HepG2 (cell line): ENCODE measurements at regions not wholly inside any gene's neighbourhood (a gene's known extent, or its start where the extent isn't known, plus 50 kb on each side); places are given as distances from the start of the nearest gene placed in this dataset.

Source experiments
- ATAC-seq: fragments of 200-7000 bp; cut with Tn5 transposase; 3 replicates; pipeline ENCODE4 v1.9.1; 2020; ENCODE audit warnings: mild to moderate bottlenecking, moderate library complexity
- BruUV-seq: library from RNA; stranded (reverse); fragments of 400-500 nt; replicated peaks from 2 replicates; lab custom pipeline; 2021; lab: Mats Ljungman, UMichigan
- CTCF ChIA-PET: fragments of 300-600 bp; formaldehyde crosslinking; extraction: SDS; loops from one replicate; lab custom pipeline; 2021; ENCODE audit warnings: low total read pairs, inconsistent platforms, low intra/inter-chr PET ratio; lab: Yijun Ruan, JAX
- POLR2A ChIA-PET: fragments of 350-600 bp; sonication (Branson Sonifier 250); formaldehyde crosslinking; loops from one replicate; lab custom pipeline; 2020; ENCODE audit warnings: antibody characterized with exemption, inconsistent platforms; lab: Yijun Ruan, JAX
- DNase-seq: peaks from one replicate; pipeline ENCODE4 v3.0.0-alpha.2; 2015; ENCODE audit warnings: low spot score
- FAIRE-seq: peaks from 3 replicates; lab custom pipeline; 2011; peaks lifted over from hg19 to GRCh38; lab: Jason Lieb, UNC
- H2AFZ ChIP-seq: one replicate; pipeline ENCODE4 v1.6.1; 2011; ENCODE audit warnings: low read length, inconsistent platforms
- H3K27ac ChIP-seq: fragments of 300-600 bp; 3 replicates; pipeline ENCODE4 v1.8.0; 2011; ENCODE audit warnings: mixed run types, mild to moderate bottlenecking, mixed read lengths, low read length, inconsistent platforms; ENCODE audit not compliant: insufficient read depth; ENCODE audit errors: extremely low read length
- H3K27me3 ChIP-seq, 2 experiments: fragments of 200-600 bp in 1 of 2; 2 replicates in 1 of 2; 3 replicates in 1 of 2; pipeline versions ENCODE4 v1.6.0 to v1.8.0; 2011; ENCODE audit warnings: low read length in 2 of 2, mild to moderate bottlenecking in 2 of 2, moderate library complexity in 2 of 2, inconsistent platforms in 1 of 2; ENCODE audit not compliant: insufficient read depth in 2 of 2, control insufficient read depth in 1 of 2
- H3K36me3 ChIP-seq, 2 experiments: fragments of 200-600 bp in 1 of 2; replicated peaks in 1 of 2; 2 replicates in 1 of 2; 3 replicates in 1 of 2; pipeline versions ENCODE4 v1.5.1 to v1.8.0; 2011; ENCODE audit warnings: low read length in 2 of 2, inconsistent platforms in 1 of 2; ENCODE audit not compliant: insufficient read depth in 2 of 2, control insufficient read depth in 1 of 2
- H3K4me1 ChIP-seq: 2 replicates; pipeline ENCODE4 v1.5.1; 2012; ENCODE audit warnings: low read length, inconsistent platforms; ENCODE audit not compliant: insufficient read depth
- H3K4me2 ChIP-seq: 2 replicates; pipeline ENCODE4 v1.6.0; 2011; ENCODE audit warnings: low read depth, low read length, inconsistent platforms
- H3K4me3 ChIP-seq, 3 experiments: fragments of 200-600 bp in 1 of 3; sonication (generic), shearing (Covaris generic) in 1 of 3; replicated peaks in 1 of 3; 2 replicates each; pipeline ENCODE4 v1.5.1; 2011 to 2016; ENCODE audit warnings: low read length in 3 of 3, inconsistent platforms in 2 of 3, low read depth in 2 of 3, mild to moderate bottlenecking in 2 of 3, control low read depth in 1 of 3, mixed read lengths in 1 of 3; ENCODE audit not compliant: insufficient read depth in 1 of 3
- H3K79me2 ChIP-seq: one replicate; pipeline ENCODE4 v1.6.1; 2011; ENCODE audit warnings: low read length, inconsistent platforms; ENCODE audit not compliant: insufficient read depth
- H3K9ac ChIP-seq: 2 replicates; pipeline ENCODE4 v1.6.0; 2011; ENCODE audit warnings: mild to moderate bottlenecking, low read depth, low read length, inconsistent platforms; ENCODE audit not compliant: insufficient read depth
- H3K9me3 ChIP-seq: 2 replicates; pipeline ENCODE4 v1.5.1; 2012; ENCODE audit warnings: mild to moderate bottlenecking, low read length
- H4K20me1 ChIP-seq: 2 replicates; pipeline ENCODE4 v1.6.0; 2011; ENCODE audit warnings: inconsistent platforms, mild to moderate bottlenecking, low read length, moderate library complexity; ENCODE audit not compliant: insufficient read depth
- AHDC1 ChIP-seq: sonication (generic); formaldehyde crosslinking; IDR thresholded peaks from 2 replicates; pipeline ENCODE4 v1.5.1; 2020; ENCODE audit warnings: mild to moderate bottlenecking, missing genetic modification reagents, borderline replicate concordance
- CERS6 ChIP-seq: sonication (generic); formaldehyde crosslinking; IDR thresholded peaks from 2 replicates; pipeline ENCODE4 v1.5.0; 2020; ENCODE audit warnings: missing genetic modification reagents
- DDIT3 ChIP-seq: sonication (generic); formaldehyde crosslinking; IDR thresholded peaks from 2 replicates; pipeline ENCODE4 v1.4.0; 2020; ENCODE audit warnings: mild to moderate bottlenecking, missing genetic modification reagents
- EED ChIP-seq: sonication (generic); formaldehyde crosslinking; IDR thresholded peaks from 2 replicates; pipeline ENCODE4 v1.5.0; 2020; ENCODE audit warnings: mild to moderate bottlenecking, missing genetic modification reagents
- HHEX ChIP-seq: IDR thresholded peaks from 2 replicates; pipeline ENCODE4 v1.6.1; 2016; ENCODE audit warnings: control low read depth
- IRF2 ChIP-seq: IDR thresholded peaks from 2 replicates; pipeline ENCODE4 v1.6.1; 2018; ENCODE audit warnings: missing genetic modification reagents, missing compliant biosample characterization
- JUND ChIP-seq: sonication (generic); formaldehyde crosslinking; IDR thresholded peaks from 2 replicates; pipeline ENCODE4 v1.8.0; 2022; ENCODE audit warnings: mild to moderate bottlenecking, missing genetic modification reagents
- NBN ChIP-seq: fragments of 450-650 bp; conservative IDR thresholded peaks from 2 replicates; pipeline ENCODE4 v1.6.1; 2017
- NFKBIZ ChIP-seq: IDR thresholded peaks from 2 replicates; pipeline ENCODE4 v1.6.1; 2018; ENCODE audit warnings: missing genetic modification reagents, missing compliant biosample characterization
- SP4 ChIP-seq: sonication (generic); formaldehyde crosslinking; IDR thresholded peaks from 2 replicates; pipeline ENCODE4 v1.8.1; 2023; ENCODE audit warnings: mild to moderate bottlenecking, missing genetic modification reagents
- ZFP41 ChIP-seq: sonication (generic); formaldehyde crosslinking; IDR thresholded peaks from 2 replicates; pipeline ENCODE4 v1.4.0; 2020; ENCODE audit warnings: mild to moderate bottlenecking, missing genetic modification reagents, borderline replicate concordance
- ZFP90 ChIP-seq: sonication (generic); formaldehyde crosslinking; IDR thresholded peaks from 2 replicates; pipeline ENCODE4 v1.8.0; 2022; ENCODE audit warnings: missing genetic modification reagents, mild to moderate bottlenecking, inconsistent platforms, borderline replicate concordance
- ZNF281 ChIP-seq: sonication (generic); formaldehyde crosslinking; IDR thresholded peaks from 2 replicates; pipeline ENCODE4 v1.4.0; 2020; ENCODE audit warnings: missing genetic modification reagents, borderline replicate concordance
- ZNF496 ChIP-seq: sonication (generic); formaldehyde crosslinking; IDR thresholded peaks from 2 replicates; pipeline ENCODE4 v1.8.1; 2023; ENCODE audit warnings: mild to moderate bottlenecking, moderate library complexity, missing genetic modification reagents; ENCODE audit not compliant: insufficient replicate concordance
- ZNF644 ChIP-seq: IDR thresholded peaks from 2 replicates; pipeline ENCODE4 v1.6.1; 2016; ENCODE audit warnings: low read depth
- ZNF773 ChIP-seq: sonication (generic); formaldehyde crosslinking; IDR thresholded peaks from 2 replicates; pipeline ENCODE4 v1.4.0; 2020; ENCODE audit warnings: missing genetic modification reagents, borderline replicate concordance
- ZNF850 ChIP-seq: sonication (generic); formaldehyde crosslinking; conservative IDR thresholded peaks from 2 replicates; pipeline ENCODE4 v1.9.0; 2021; ENCODE audit warnings: mild to moderate bottlenecking, missing genetic modification reagents
- ZZZ3 ChIP-seq: sonication (generic); formaldehyde crosslinking; IDR thresholded peaks from 2 replicates; pipeline ENCODE4 v1.4.0; 2020; ENCODE audit warnings: missing genetic modification reagents, mild to moderate bottlenecking, borderline replicate concordance
- WGBS: methylation state at CpG from one replicate; pipeline ENCODE4 v1.1.6; 2017; ENCODE audit warnings: low lambda C conversion rate; 5-methylcytosine and 5-hydroxymethylcytosine counted together
- in situ Hi-C: cut with HindIII; loops from 2 replicates; pipeline ENCODE4 v1.10.0; 2017; ENCODE audit warnings: low pct_unique_long_range_greater_than_20kb; ENCODE audit not compliant: extremely low pct_ligation_motif_present
- intact Hi-C: fragments of 100-400 bp; cut with micrococcal nuclease; formaldehyde crosslinking; loops from one replicate; pipeline ENCODE4 v1.10.0; 2022; ENCODE audit not compliant: unreplicated experiment

- no peak overlapping the region for H3K4me3 ChIP-seq
- no peaks in the 10 kb centered on the region for H3K79me2 ChIP-seq
- no peaks in the 10 kb centered on the region for H3K36me3 ChIP-seq
- H3K9me3 ChIP-seq, result no peaks in the 10 kb centered on the region
- ATAC-seq (no peak), DNase-seq (no peak), FAIRE-seq (no peak)
- no peak overlapping the region for H3K9ac ChIP-seq
- H3K4me2 ChIP-seq, result no peak overlapping the region
- no peak overlapping the region for H2AFZ ChIP-seq
- H3K4me1 ChIP-seq, result no peaks in the 10 kb centered on the region
- WGBS, result 0% methylated on average over 2 of the region's 2 CpGs
- intact Hi-C loops (no loop called here), in situ Hi-C loops (no loop called here)
- H3K27ac ChIP-seq, result no peak overlapping the region
- ChIA-PET POLR2A (no interaction called here), CTCF (no interaction called here)
- no peak for TF ChIP-seq ZNF850 (CRISPR knock-in tag)
- TF ChIP-seq ZFP90, result no peak
- TF ChIP-seq EED (CRISPR knock-in tag), result no peak
- TF ChIP-seq ZNF281, result no peak
- no peak for TF ChIP-seq ZNF496 (CRISPR knock-in tag)
- no peak for TF ChIP-seq ZFP41 (CRISPR knock-in tag)
- no peak for TF ChIP-seq NBN
- TF ChIP-seq DDIT3 (CRISPR knock-in tag), result no peak
- TF ChIP-seq AHDC1, result no peak
- no peak for TF ChIP-seq NFKBIZ (CRISPR knock-in tag)
- TF ChIP-seq ZNF773, result no peak
- TF ChIP-seq ZZZ3 (CRISPR knock-in tag), result no peak
- TF ChIP-seq SP4, result no peak
- no peak for TF ChIP-seq ZNF644 (CRISPR knock-in tag)
- TF ChIP-seq JUND, result no peak
- no peak for TF ChIP-seq HHEX (CRISPR knock-in tag)
- TF ChIP-seq IRF2, result no peak
- TF ChIP-seq CERS6 (CRISPR knock-in tag), result no peak
- no TSS peak for BruUV-seq
- no peaks in the 10 kb centered on the region for H3K27me3 ChIP-seq
- no peaks in the 10 kb centered on the region for H4K20me1 ChIP-seq
These were observed 77.2 kb upstream of the SIPA1L2 start for GRCh38 chr1:232707142-232707541.
